H1 (cell line): ENCODE measurements at regions not wholly inside any gene's neighbourhood (a gene's known extent, or its start where the extent isn't known, plus 50 kb on each side); places are given as distances from the start of the nearest gene placed in this dataset.

Experiments used
- CTCF ChIA-PET: fragments of 300-600 bp; sonication (Branson Sonifier 250); formaldehyde crosslinking; loops from one replicate; lab custom pipeline; 2021; ENCODE audit not compliant: partially characterized antibody; lab: Charles Lee
- POLR2A ChIA-PET: fragments of 300-600 bp; sonication (Branson Sonifier 250); formaldehyde crosslinking; loops from one replicate; lab custom pipeline; 2021; ENCODE audit warnings: inconsistent platforms; ENCODE audit not compliant: partially characterized antibody; lab: Charles Lee
- DNase-seq, 2 experiments: peaks; one replicate each; pipeline versions ENCODE4 v3.0.0 to v3.0.0-alpha.2; 2010 to 2022; ENCODE audit warnings: low spot score in 2 of 2, low read depth in 1 of 2, mixed read lengths in 1 of 2
- FAIRE-seq: peaks from 2 replicates; lab custom pipeline; 2011; peaks lifted over from hg19 to GRCh38; lab: Jason Lieb, UNC
- H2AFZ ChIP-seq: 2 replicates; pipeline ENCODE4 v1.8.1; 2012; ENCODE audit warnings: low read length, inconsistent platforms
- H2AK5ac ChIP-seq: 2 replicates; pipeline ENCODE4 v1.6.1; 2013; ENCODE audit warnings: low read depth, low read length
- H2BK120ac ChIP-seq: replicated peaks from 2 replicates; pipeline ENCODE3; 2013; ENCODE audit warnings: low read depth, low read length, inconsistent platforms
- H2BK12ac ChIP-seq: 2 replicates; pipeline ENCODE4 v1.6.1; 2013; ENCODE audit warnings: low read depth, low read length
- H2BK15ac ChIP-seq: 2 replicates; pipeline ENCODE4 v1.6.1; 2013; ENCODE audit warnings: low read length
- H2BK20ac ChIP-seq: 2 replicates; pipeline ENCODE4 v1.6.1; 2013; ENCODE audit warnings: low read length
- H2BK5ac ChIP-seq: 2 replicates; pipeline ENCODE4 v1.6.1; 2013; ENCODE audit warnings: low read depth, low read length
- H3K14ac ChIP-seq: 2 replicates; pipeline ENCODE4 v1.6.1; 2013; ENCODE audit warnings: inconsistent platforms; ENCODE audit not compliant: insufficient read length
- H3K18ac ChIP-seq: 2 replicates; pipeline ENCODE4 v1.6.1; 2013; ENCODE audit warnings: low read length; ENCODE audit errors: extremely low read depth
- H3K23ac ChIP-seq: 2 replicates; pipeline ENCODE4 v1.6.1; 2013; ENCODE audit warnings: inconsistent platforms; ENCODE audit not compliant: insufficient read length
- H3K23me2 ChIP-seq: 2 replicates; pipeline ENCODE4 v1.6.1; 2013; ENCODE audit warnings: low read depth, low read length
- H3K27ac ChIP-seq: 2 replicates; pipeline ENCODE4 v1.6.1; 2011; ENCODE audit warnings: low read depth, low read length, inconsistent platforms
- H3K27me3 ChIP-seq, 4 experiments: replicated peaks in 1 of 4; 1 replicate in 1 of 4; 2 replicates in 3 of 4; pipeline versions ENCODE4 v1.6.1 to v1.8.1; 2011 to 2013; ENCODE audit warnings: low read length in 3 of 4, mild to moderate bottlenecking in 3 of 4, inconsistent platforms in 2 of 4, mixed read lengths in 2 of 4, moderate library complexity in 1 of 4; ENCODE audit not compliant: control insufficient read depth in 3 of 4, insufficient read depth in 3 of 4; ENCODE audit errors: extremely low read depth in 1 of 4
- H3K36me3 ChIP-seq, 4 experiments: 2 replicates each; pipeline versions ENCODE4 v1.6.1 to v1.8.1; 2011 to 2013; ENCODE audit warnings: mild to moderate bottlenecking in 4 of 4, low read length in 3 of 4, moderate library complexity in 2 of 4, control low read depth in 1 of 4, inconsistent platforms in 1 of 4; ENCODE audit not compliant: insufficient read depth in 4 of 4, control insufficient read depth in 2 of 4
- H3K4ac ChIP-seq: replicated peaks from 2 replicates; pipeline ENCODE3; 2013; ENCODE audit warnings: low read length, low read depth, mixed read lengths, inconsistent platforms; ENCODE audit not compliant: insufficient read length
- H3K4me1 ChIP-seq, 4 experiments: replicated peaks in 1 of 4; 1 replicate in 1 of 4; 2 replicates in 3 of 4; pipeline versions ENCODE4 v1.6.1 to v1.8.1; 2011 to 2013; ENCODE audit warnings: low read length in 3 of 4, inconsistent platforms in 2 of 4, mixed read lengths in 1 of 4; ENCODE audit not compliant: insufficient read depth in 4 of 4, control insufficient read depth in 3 of 4
- H3K4me2 ChIP-seq, 2 experiments: 2 replicates each; pipeline versions ENCODE4 v1.6.1 to v1.8.1; 2011 to 2013; ENCODE audit warnings: low read depth in 2 of 2, low read length in 2 of 2, control low read depth in 1 of 2, inconsistent platforms in 1 of 2, mild to moderate bottlenecking in 1 of 2; ENCODE audit not compliant: insufficient read depth in 1 of 2
- H3K4me3 ChIP-seq, 4 experiments: fragments of 200-600, 300-600 bp in 1 of 4; sonication (generic), shearing (Covaris generic), sonication (Bioruptor Twin) in 1 of 4; 2 replicates each; pipeline versions ENCODE4 v1.5.1 to v1.8.1; 2011 to 2016; ENCODE audit warnings: low read length in 4 of 4, low read depth in 3 of 4, control low read depth in 2 of 4, inconsistent platforms in 2 of 4, mild to moderate bottlenecking in 2 of 4, mixed read lengths in 1 of 4, moderate library complexity in 1 of 4; ENCODE audit not compliant: insufficient read depth in 2 of 4; ENCODE audit errors: extremely low read depth in 1 of 4
- H3K56ac ChIP-seq: replicated peaks from 2 replicates; pipeline ENCODE3; 2013; ENCODE audit warnings: low read depth, mild to moderate bottlenecking, mixed read lengths, low read length, inconsistent platforms; ENCODE audit not compliant: insufficient read length
- H3K79me1 ChIP-seq: 2 replicates; pipeline ENCODE4 v1.6.1; 2013; ENCODE audit warnings: low read depth, low read length, control low read depth
- H3K79me2 ChIP-seq, 2 experiments: 2 replicates each; pipeline versions ENCODE4 v1.6.1 to v1.8.1; 2012 to 2013; ENCODE audit warnings: low read length in 2 of 2, mild to moderate bottlenecking in 2 of 2, inconsistent platforms in 1 of 2; ENCODE audit not compliant: insufficient read depth in 2 of 2, control insufficient read depth in 1 of 2
- H3K9ac ChIP-seq, 4 experiments: replicated peaks in 1 of 4; 1 replicate in 1 of 4; 2 replicates in 3 of 4; pipeline versions ENCODE4 v1.6.1 to v1.8.1; 2011 to 2013; ENCODE audit warnings: low read depth in 3 of 4, low read length in 3 of 4, control low read depth in 2 of 4, mild to moderate bottlenecking in 2 of 4, moderate library complexity in 2 of 4, inconsistent platforms in 1 of 4; ENCODE audit errors: extremely low read depth in 1 of 4
- H3K9me3 ChIP-seq, 2 experiments: 2 replicates each; pipeline versions ENCODE4 v1.6.1 to v1.8.1; 2012 to 2013; ENCODE audit warnings: mild to moderate bottlenecking in 2 of 2, moderate library complexity in 2 of 2, control low read depth in 1 of 2, inconsistent platforms in 1 of 2, low read depth in 1 of 2, low read length in 1 of 2, mixed read lengths in 1 of 2; ENCODE audit not compliant: insufficient read depth in 2 of 2
- H4K20me1 ChIP-seq, 2 experiments: replicated peaks in 1 of 2; 2 replicates each; pipeline versions ENCODE3 to v1.8.1; 2011 to 2013; ENCODE audit warnings: inconsistent platforms in 2 of 2, low read length in 2 of 2, mild to moderate bottlenecking in 1 of 2; ENCODE audit not compliant: insufficient read depth in 2 of 2, control insufficient read depth in 1 of 2
- H4K5ac ChIP-seq: 2 replicates; pipeline ENCODE4 v1.6.1; 2013; ENCODE audit warnings: low read length, low read depth, mixed read lengths, inconsistent platforms; ENCODE audit not compliant: insufficient read length
- H4K8ac ChIP-seq: 2 replicates; pipeline ENCODE4 v1.8.0; 2013; ENCODE audit warnings: mild to moderate bottlenecking, moderate library complexity, low read length, inconsistent platforms; ENCODE audit not compliant: insufficient read depth; ENCODE audit errors: extremely low read depth
- H4K91ac ChIP-seq: replicated peaks from 2 replicates; pipeline ENCODE3; 2013; ENCODE audit warnings: low read length, mixed read lengths, inconsistent platforms; ENCODE audit not compliant: insufficient read length
- CBX5 ChIP-seq: fragments of 300-800, 300-1000 bp; sonication (generic); IDR thresholded peaks from 2 replicates; pipeline ENCODE4 v1.7.1; 2016; ENCODE audit warnings: antibody characterized with exemption, low read length, low read depth
- EZH2 ChIP-seq: fragments of 200-600 bp; sonication (generic); IDR thresholded peaks from 2 replicates; pipeline ENCODE4 v1.7.1; 2012; ENCODE audit warnings: low read depth, mild to moderate bottlenecking, moderate library complexity, low read length, inconsistent platforms; ENCODE audit not compliant: severe bottlenecking
- GTF2F1 ChIP-seq: IDR thresholded peaks from 2 replicates; pipeline ENCODE4 v1.6.1; 2012; ENCODE audit warnings: low read depth, low read length, improper control_type of control experiment, borderline replicate concordance
- HDAC6 ChIP-seq: IDR thresholded peaks from one replicate; pipeline ENCODE4 v1.7.1; 2012; ENCODE audit warnings: low read depth, mild to moderate bottlenecking, inconsistent platforms, low read length, moderate library complexity
- JUN ChIP-seq: IDR thresholded peaks from 2 replicates; pipeline ENCODE4 v1.6.1; 2011; ENCODE audit warnings: low read depth, mild to moderate bottlenecking, improper control_type of control experiment, low read length
- KDM1A ChIP-seq: fragments of 200-600, 300-600 bp; sonication (generic); IDR thresholded peaks from 2 replicates; pipeline ENCODE4 v1.7.1; 2016; ENCODE audit warnings: mild to moderate bottlenecking, low read length, borderline replicate concordance
- MAX ChIP-seq: IDR thresholded peaks from 2 replicates; pipeline ENCODE4 v1.6.1; 2012; ENCODE audit warnings: inconsistent platforms
- RBBP5 ChIP-seq: IDR thresholded peaks from 2 replicates; pipeline ENCODE4 v1.7.1; 2012; ENCODE audit warnings: low read depth, mild to moderate bottlenecking, inconsistent platforms, low read length, moderate library complexity, borderline replicate concordance
- SP1 ChIP-seq: IDR thresholded peaks from 2 replicates; pipeline ENCODE4 v1.6.1; 2011; ENCODE audit warnings: low read depth, low read length
- SRF ChIP-seq: IDR thresholded peaks from 2 replicates; pipeline ENCODE4 v1.6.1; 2011; ENCODE audit warnings: mild to moderate bottlenecking, low read depth, low read length, moderate library complexity
- TBP ChIP-seq: IDR thresholded peaks from 2 replicates; pipeline ENCODE4 v1.6.1; 2011; ENCODE audit warnings: low read depth, low read length, improper control_type of control experiment
- TEAD4 ChIP-seq: IDR thresholded peaks from 2 replicates; pipeline ENCODE4 v1.6.1; 2012; ENCODE audit warnings: low read depth, low read length, inconsistent platforms, mixed read lengths
- USF2 ChIP-seq: IDR thresholded peaks from 2 replicates; pipeline ENCODE4 v1.6.1; 2011; ENCODE audit warnings: low read length, improper control_type of control experiment
- WGBS, 2 experiments: shearing (Covaris generic) in 1 of 2; methylation state at CpG; one replicate each; pipeline versions ENCODE4 v1.1.6 to v1.1.7; 2013 to 2015; ENCODE audit warnings: low lambda C conversion rate in 2 of 2, mixed read lengths in 2 of 2, inconsistent platforms in 1 of 2, low coverage in 1 of 2, missing lambda C conversion rate in 1 of 2; ENCODE audit not compliant: insufficient replicate concordance in 2 of 2, insufficient coverage in 1 of 2, insufficient read length in 1 of 2; ENCODE audit errors: extremely low coverage in 1 of 2, missing lambda C conversion rate in 1 of 2; 5-methylcytosine and 5-hydroxymethylcytosine counted together

- Histone ChIP-seq H3K4ac (no peak overlapping the region), H4K5ac (no peak overlapping the region), H2BK5ac (no peak overlapping the region), H2AK5ac (no peak overlapping the region), H2AFZ (no peak overlapping the region), H3K14ac (no peak overlapping the region), H3K9me3 (peaks cover 26 to 27% of the 10 kb centered on the region in 2 experiments), H3K9ac (no peak overlapping the region), H4K8ac (no peak overlapping the region), H2BK120ac (no peak overlapping the region), H2BK12ac (no peak overlapping the region), H2BK15ac (no peak overlapping the region), H3K4me2 (no peak overlapping the region), H3K23ac (no peak overlapping the region), H3K27ac (no peak overlapping the region), H4K91ac (no peak overlapping the region), H3K79me2 (no peaks in the 10 kb centered on the region), H3K79me1 (no peaks in the 10 kb centered on the region), H3K36me3 (peaks cover 0 to 4% (median 0%) of the 10 kb centered on the region in 4 experiments; a peak in 1 of 8 replicates), H3K4me1 (no peaks in the 10 kb centered on the region), H3K23me2 (no peaks in the 10 kb centered on the region; the same call in 1 of the 2 replicates), H3K27me3 (no peaks in the 10 kb centered on the region), H4K20me1 (no peaks in the 10 kb centered on the region), H3K4me3 (no peak overlapping the region), H2BK20ac (no peak overlapping the region), H3K56ac (no peak overlapping the region), H3K18ac (no peak overlapping the region)
- POLR2A ChIA-PET, result interaction anchor here (1.1 kb wide), 1 partner anchor 14 kb away, joined by 4 read pairs; no protein-coding TSS in a partner anchor
- 73% methylated on average over 3 of the region's 3 CpGs; no CpG with 5 or more reads in 1 of the 2 experiments for whole genome bisulfite sequencing, 2 experiments
- TF ChIP-seq USF2 (no peak), SRF (no peak), RBBP5 (no peak), GTF2F1 (no peak), EZH2 (no peak), MAX (no peak), KDM1A (no peak), SP1 (no peak), TBP (no peak), CBX5 (no peak), HDAC6 (no peak), JUN (no peak), TEAD4 (no peak)
- DNase-seq (no peak), FAIRE-seq (no peak)
- CTCF ChIA-PET, result interaction anchor here (0.7 kb wide), 1 partner anchor 36 kb away, joined by 3 read pairs; no protein-coding TSS in a partner anchor
Observed at GRCh38 chr2:176777262-176777661, 435.3 kb upstream of the HNRNPA3 start.
